GM23338 (cell line): ENCODE measurements at regions not wholly inside any gene's neighbourhood (a gene's known extent, or its start where the extent isn't known, plus 50 kb on each side); places are given as distances from the start of the nearest gene placed in this dataset.

ENCODE experiments used
- ATAC-seq: fragments of 200-7000 bp; cut with Tn5 transposase; 3 replicates; pipeline ENCODE4 v1.9.1; 2020
- DNase-seq: peaks from one replicate; pipeline ENCODE4 v3.0.0-alpha.2; 2015; ENCODE audit warnings: low spot score
- H2AFZ ChIP-seq: fragments of 200-600 bp; sonication (generic); 2 replicates; pipeline ENCODE4 v1.8.0; 2016; ENCODE audit warnings: antibody characterized with exemption, mild to moderate bottlenecking, moderate library complexity
- H3F3A ChIP-seq: fragments of 200-600 bp; sonication (generic); replicated peaks from 2 replicates; pipeline ENCODE4 v1.8.0; 2017; ENCODE audit warnings: antibody characterized with exemption, mixed run types, low read depth
- H3K27ac ChIP-seq: fragments of 200-600 bp; sonication (generic); 2 replicates; pipeline ENCODE4 v1.6.1; 2016; ENCODE audit warnings: low read depth
- H3K27me3 ChIP-seq: fragments of 200-600 bp; sonication (generic); 2 replicates; pipeline ENCODE4 v1.8.0; 2016; ENCODE audit warnings: mild to moderate bottlenecking, mixed run types, moderate library complexity; ENCODE audit not compliant: insufficient read depth
- H3K36me3 ChIP-seq: fragments of 200-600 bp; sonication (generic); 2 replicates; pipeline ENCODE4 v1.8.0; 2016; ENCODE audit warnings: mild to moderate bottlenecking; ENCODE audit not compliant: insufficient read depth
- H3K4me1 ChIP-seq: fragments of 200-600 bp; sonication (generic); 2 replicates; pipeline ENCODE4 v1.8.0; 2016; ENCODE audit warnings: mild to moderate bottlenecking, moderate library complexity; ENCODE audit not compliant: insufficient read depth
- H3K4me2 ChIP-seq: fragments of 200-600 bp; sonication (generic); 2 replicates; pipeline ENCODE4 v1.7.1; 2017; ENCODE audit warnings: mixed run types
- H3K4me3 ChIP-seq: fragments of 200-600 bp; sonication (generic); 2 replicates; pipeline ENCODE4 v1.6.1; 2016; ENCODE audit warnings: mixed run types
- H3K79me2 ChIP-seq: fragments of 200-600 bp; sonication (generic); replicated peaks from 2 replicates; pipeline ENCODE4 v1.8.0; 2017; ENCODE audit warnings: mild to moderate bottlenecking; ENCODE audit not compliant: insufficient read depth
- H3K9me2 ChIP-seq: fragments of 200-600 bp; sonication (generic); 2 replicates; pipeline ENCODE4 v1.8.0; 2017; ENCODE audit not compliant: insufficient read depth
- H4K20me1 ChIP-seq: fragments of 200-600 bp; sonication (generic); replicated peaks from 2 replicates; pipeline ENCODE4 v1.8.0; 2017; ENCODE audit warnings: mild to moderate bottlenecking; ENCODE audit not compliant: insufficient read depth
- H3K27ac Mint-ChIP-seq: 2 replicates; pipeline ENCODE4 v1.8.0; 2020; ENCODE audit warnings: inconsistent platforms, mild to moderate bottlenecking, moderate library complexity, mixed read lengths
- H3K27me3 Mint-ChIP-seq: 3 replicates; pipeline ENCODE4 v1.8.0; 2022; ENCODE audit warnings: low read depth, mild to moderate bottlenecking, moderate library complexity, mixed read lengths, inconsistent platforms; ENCODE audit not compliant: insufficient read depth, poor library complexity
- H3K36me3 Mint-ChIP-seq: 3 replicates; pipeline ENCODE4 v1.8.0; 2021; ENCODE audit warnings: low read depth, mild to moderate bottlenecking, inconsistent platforms, moderate library complexity, mixed read lengths
- H3K4me1 Mint-ChIP-seq: 3 replicates; pipeline ENCODE4 v1.8.0; 2020; ENCODE audit warnings: mild to moderate bottlenecking, inconsistent platforms, mixed read lengths
- H3K4me3 Mint-ChIP-seq: 3 replicates; pipeline ENCODE4 v1.8.0; 2021; ENCODE audit warnings: moderate library complexity, mild to moderate bottlenecking, inconsistent platforms, mixed read lengths
- H3K9me3 Mint-ChIP-seq: 3 replicates; pipeline ENCODE4 v1.8.0; 2020; ENCODE audit warnings: moderate library complexity, mild to moderate bottlenecking, inconsistent platforms, mixed read lengths
- CREB1 ChIP-seq: fragments of 250-450 bp; sonication (Bioruptor Pico); IDR thresholded peaks from 2 replicates; pipeline ENCODE4 v1.5.0; 2020; ENCODE audit warnings: low read depth, mild to moderate bottlenecking, moderate library complexity
- CTCF ChIP-seq, 2 experiments: fragments of 200-600 bp in 1 of 2; sonication (generic) in 1 of 2; conservative IDR thresholded peaks; 2 replicates each; pipeline versions ENCODE4 v1.5.1 to v1.6.1; 2016 to 2017; ENCODE audit warnings: antibody characterized with exemption in 2 of 2, low read depth in 2 of 2, mild to moderate bottlenecking in 2 of 2, moderate library complexity in 1 of 2
- EZH2 ChIP-seq: fragments of 200-600 bp; sonication (generic); IDR thresholded peaks from one replicate; pipeline ENCODE4 v1.8.0; 2017; ENCODE audit warnings: antibody characterized with exemption, mild to moderate bottlenecking, low read depth; ENCODE audit not compliant: unreplicated experiment
- EZH2phosphoT487 ChIP-seq: fragments of 200-600 bp; sonication (generic); IDR thresholded peaks from one replicate; pipeline ENCODE4 v1.8.1; 2018; ENCODE audit warnings: antibody characterized with exemption; ENCODE audit not compliant: unreplicated experiment
- JUNB ChIP-seq: IDR thresholded peaks from one replicate; pipeline ENCODE4 v1.6.1; 2016; ENCODE audit warnings: antibody characterized with exemption; ENCODE audit not compliant: unreplicated experiment
- NANOG ChIP-seq: IDR thresholded peaks from 2 replicates; pipeline ENCODE4 v1.6.1; 2016; ENCODE audit warnings: antibody characterized with exemption, borderline replicate concordance
- POLR2AphosphoS5 ChIP-seq: IDR thresholded peaks from 2 replicates; pipeline ENCODE4 v1.6.1; 2016; ENCODE audit warnings: antibody characterized with exemption, low read depth
- REST ChIP-seq: IDR thresholded peaks from one replicate; pipeline ENCODE4 v1.6.1; 2018; ENCODE audit warnings: antibody characterized with exemption; ENCODE audit not compliant: unreplicated experiment
- STAT1 ChIP-seq: IDR thresholded peaks from one replicate; pipeline ENCODE4 v1.6.1; 2016; ENCODE audit warnings: antibody characterized with exemption; ENCODE audit not compliant: unreplicated experiment
- ZNF114 ChIP-seq: fragments of 250-450 bp; sonication (Bioruptor Pico); IDR thresholded peaks from 2 replicates; pipeline ENCODE4 v1.5.0; 2020; ENCODE audit warnings: mild to moderate bottlenecking, moderate library complexity
- ZNF331 ChIP-seq: fragments of 250-450 bp; sonication (Bioruptor Pico); IDR thresholded peaks from 2 replicates; pipeline ENCODE4 v1.5.0; 2020; ENCODE audit warnings: low read depth, mild to moderate bottlenecking, moderate library complexity
- ZNF462 ChIP-seq: fragments of 250-450 bp; sonication (Bioruptor Pico); IDR thresholded peaks from 2 replicates; pipeline ENCODE4 v1.5.0; 2020; ENCODE audit warnings: mild to moderate bottlenecking, moderate library complexity
- TF ChIP-seq, protein P1 (sequence below): IDR thresholded peaks from 2 replicates; pipeline ENCODE4 v1.6.1; 2016; ENCODE audit warnings: antibody characterized with exemption

DNA sequence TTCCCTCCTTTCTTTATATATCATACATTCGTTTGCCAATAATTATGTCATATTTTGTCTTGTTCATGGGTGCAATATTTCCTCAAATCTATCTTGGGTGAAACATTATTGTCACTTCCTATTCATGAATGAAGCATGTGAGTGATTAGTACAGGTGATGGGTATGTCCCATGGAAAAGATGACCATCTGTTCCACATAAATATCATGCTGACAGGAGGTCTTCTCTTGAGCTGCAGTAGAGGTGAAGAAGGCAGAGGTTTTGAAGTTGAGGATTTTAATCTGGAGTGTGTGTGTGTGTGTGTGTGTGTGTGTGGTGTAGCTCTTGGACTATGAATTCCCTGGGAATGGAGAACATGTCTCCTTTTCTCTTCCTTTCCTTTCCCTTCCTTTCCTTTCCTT, 350.5 kb upstream of the CHRM2 start:
- no peaks in the 10 kb centered on the region for H3F3A ChIP-seq
- no peak overlapping the region for H3K4me2 ChIP-seq
- H3K27ac ChIP-seq = no peak overlapping the region
- DNase-seq (no peak), ATAC-seq (no peak)
- no peaks in the 10 kb centered on the region for H3K79me2 ChIP-seq
- no peaks in the 10 kb centered on the region for H4K20me1 ChIP-seq
- H3K9me2 ChIP-seq = no peaks in the 10 kb centered on the region
- Mint-ChIP-seq H3K27me3 (no peaks in the 10 kb centered on the region), H3K4me3 (no peak overlapping the region), H3K27ac (no peak overlapping the region), H3K36me3 (no peaks in the 10 kb centered on the region), H3K4me1 (peaks cover 6% of the 10 kb centered on the region), H3K9me3 (no peaks in the 10 kb centered on the region)
- no peaks in the 10 kb centered on the region for H3K27me3 ChIP-seq
- peaks cover 8% of the 10 kb centered on the region; the same call in 1 of the 2 replicates for H3K4me1 ChIP-seq
- H3K4me3 ChIP-seq = no peak overlapping the region
- TF ChIP-seq JUNB (no peak), NANOG (no peak), STAT1 (no peak), ZNF462 (no peak), POLR2AphosphoS5 (no peak), REST (no peak), CREB1 (CRISPR knock-in tag) (no peak), CTCF (conservative IDR thresholded peaks at IDR 0.05; ENCODE audit: low read depth in 2 of 2) (no peak), EZH2 (no peak), ZNF331 (no peak), ZNF114 (CRISPR knock-in tag) (no peak), EZH2phosphoT487 (no peak)
- TF ChIP-seq, protein P1, sequence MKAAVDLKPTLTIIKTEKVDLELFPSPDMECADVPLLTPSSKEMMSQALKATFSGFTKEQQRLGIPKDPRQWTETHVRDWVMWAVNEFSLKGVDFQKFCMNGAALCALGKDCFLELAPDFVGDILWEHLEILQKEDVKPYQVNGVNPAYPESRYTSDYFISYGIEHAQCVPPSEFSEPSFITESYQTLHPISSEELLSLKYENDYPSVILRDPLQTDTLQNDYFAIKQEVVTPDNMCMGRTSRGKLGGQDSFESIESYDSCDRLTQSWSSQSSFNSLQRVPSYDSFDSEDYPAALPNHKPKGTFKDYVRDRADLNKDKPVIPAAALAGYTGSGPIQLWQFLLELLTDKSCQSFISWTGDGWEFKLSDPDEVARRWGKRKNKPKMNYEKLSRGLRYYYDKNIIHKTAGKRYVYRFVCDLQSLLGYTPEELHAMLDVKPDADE = no peak
- no peak overlapping the region for H2AFZ ChIP-seq
- no peaks in the 10 kb centered on the region for H3K36me3 ChIP-seq
